SK-N-SH treated with all-trans-retinoic acid at 6 μM for 48 hours (cell line): ENCODE measurements at regions not wholly inside any gene's neighbourhood (a gene's known extent, or its start where the extent isn't known, plus 50 kb on each side); places are given as distances from the start of the nearest gene placed in this dataset.

Experiments
- ATAC-seq: fragments of 200-7000 bp; cut with Tn5 transposase; 3 replicates; pipeline ENCODE4 v1.9.1; 2020; ENCODE audit warnings: mild to moderate bottlenecking, moderate library complexity
- ARNTL ChIP-seq: fragments of 450-650 bp; formaldehyde crosslinking; IDR thresholded peaks from 2 replicates; pipeline ENCODE4 v1.5.0; 2020; ENCODE audit warnings: low read depth, mild to moderate bottlenecking, moderate library complexity, borderline replicate concordance
- BACH2 ChIP-seq: fragments of 250-450 bp; sonication (Bioruptor Pico); IDR thresholded peaks from 2 replicates; pipeline ENCODE4 v1.9.0; 2021; ENCODE audit warnings: mild to moderate bottlenecking, borderline replicate concordance
- CREB5 ChIP-seq: fragments of 250-450 bp; sonication (Bioruptor Pico); IDR thresholded peaks from 2 replicates; pipeline ENCODE4 v1.5.1; 2020; ENCODE audit warnings: low read depth, mild to moderate bottlenecking, moderate library complexity
- CSDC2 ChIP-seq: fragments of 250-450 bp; sonication (Bioruptor Pico); IDR thresholded peaks from 2 replicates; pipeline ENCODE4 v1.5.0; 2020; ENCODE audit warnings: mild to moderate bottlenecking, moderate library complexity
- CSRNP3 ChIP-seq: fragments of 250-450 bp; sonication (Bioruptor Pico); IDR thresholded peaks from 2 replicates; pipeline ENCODE4 v1.5.1; 2021; ENCODE audit warnings: mild to moderate bottlenecking, moderate library complexity
- ESRRG ChIP-seq: fragments of 250-450 bp; sonication (Bioruptor Pico); IDR thresholded peaks from 2 replicates; pipeline ENCODE4 v1.6.1; 2021; ENCODE audit warnings: mild to moderate bottlenecking
- GLIS3 ChIP-seq: fragments of 250-450 bp; sonication (Bioruptor Pico); IDR thresholded peaks from 2 replicates; pipeline ENCODE4 v1.5.0; 2020; ENCODE audit warnings: mild to moderate bottlenecking, moderate library complexity
- ISL1 ChIP-seq: fragments of 250-450 bp; sonication (Bioruptor Pico); IDR thresholded peaks from 2 replicates; pipeline ENCODE4 v2.1.2; 2022; ENCODE audit warnings: mild to moderate bottlenecking, moderate library complexity
- OSR1 ChIP-seq: fragments of 250-450 bp; sonication (Bioruptor Pico); IDR thresholded peaks from 2 replicates; pipeline ENCODE4 v1.8.0; 2022; ENCODE audit warnings: moderate library complexity, mild to moderate bottlenecking, inconsistent platforms
- PATZ1 ChIP-seq: fragments of 250-450 bp; sonication (Bioruptor Pico); IDR thresholded peaks from 2 replicates; pipeline ENCODE4 v1.8.0; 2020; ENCODE audit warnings: mild to moderate bottlenecking, moderate library complexity, borderline replicate concordance
- POU6F1 ChIP-seq: fragments of 250-450 bp; sonication (Bioruptor Pico); IDR thresholded peaks from 2 replicates; pipeline ENCODE4 v1.8.0; 2021; ENCODE audit warnings: low read depth, mild to moderate bottlenecking, moderate library complexity, borderline replicate concordance
- PPARA ChIP-seq: fragments of 250-450 bp; sonication (Bioruptor Pico); IDR thresholded peaks from 2 replicates; pipeline ENCODE4 v1.5.0; 2020; ENCODE audit warnings: mild to moderate bottlenecking, borderline replicate concordance
- SNAI2 ChIP-seq: fragments of 250-450 bp; sonication (Bioruptor Pico); IDR thresholded peaks from 2 replicates; pipeline ENCODE4 v1.5.0; 2020; ENCODE audit warnings: mild to moderate bottlenecking, moderate library complexity
- TCF4 ChIP-seq: fragments of 250-450 bp; sonication (Bioruptor Pico); IDR thresholded peaks from 2 replicates; pipeline ENCODE4 v1.8.0; 2021; ENCODE audit warnings: mild to moderate bottlenecking, moderate library complexity, borderline replicate concordance
- TOX ChIP-seq: fragments of 250-450 bp; sonication (Bioruptor Pico); IDR thresholded peaks from 2 replicates; pipeline ENCODE4 v1.8.0; 2021; ENCODE audit warnings: mild to moderate bottlenecking, moderate library complexity, borderline replicate concordance
- ZC3H10 ChIP-seq: fragments of 250-450 bp; sonication (Bioruptor Pico); IDR thresholded peaks from 2 replicates; pipeline ENCODE4 v1.5.1; 2021; ENCODE audit warnings: mild to moderate bottlenecking, moderate library complexity
- ZFP3 ChIP-seq: fragments of 250-450 bp; sonication (Bioruptor Pico); IDR thresholded peaks from 2 replicates; pipeline ENCODE4 v1.5.0; 2020; ENCODE audit warnings: mild to moderate bottlenecking, moderate library complexity
- ZFP30 ChIP-seq: fragments of 450-650 bp; formaldehyde crosslinking; IDR thresholded peaks from 2 replicates; pipeline ENCODE4 v1.5.0; 2022; ENCODE audit warnings: mild to moderate bottlenecking, moderate library complexity
- ZNF70 ChIP-seq: fragments of 450-650 bp; formaldehyde crosslinking; IDR thresholded peaks from 2 replicates; pipeline ENCODE4 v1.5.0; 2020; ENCODE audit warnings: mild to moderate bottlenecking, moderate library complexity
- ZNF8 ChIP-seq: fragments of 450-650 bp; formaldehyde crosslinking; IDR thresholded peaks from 2 replicates; pipeline ENCODE4 v1.5.0; 2020; ENCODE audit warnings: mild to moderate bottlenecking, moderate library complexity

GRCh38 chr21:25002676-25003075 is 604.6 kb downstream of the MRPL39 start (continued):
- TF ChIP-seq CREB5 (CRISPR knock-in tag) (no peak), ZNF70 (no peak), ZFP30 (no peak), ARNTL (CRISPR knock-in tag) (no peak)

GRCh38 chr21:24995216-24995615 is 612.1 kb downstream of the MRPL39 start:
- no peak for TF ChIP-seq PPARA (CRISPR knock-in tag)
- no peak for TF ChIP-seq CSRNP3 (CRISPR knock-in tag)
- TF ChIP-seq ISL1, result peak; percentile 84

GRCh38 chr21:24994717-24995116 is 612.6 kb downstream of the MRPL39 start:
- ATAC-seq, result no peak
- TF ChIP-seq CSRNP3 (CRISPR knock-in tag) (no peak), CSDC2 (no peak), ZC3H10 (no peak), BACH2 (no peak), TOX (CRISPR knock-in tag) (no peak), POU6F1 (no peak), PPARA (CRISPR knock-in tag) (no peak), ZNF8 (CRISPR knock-in tag) (no peak), ESRRG (CRISPR knock-in tag) (no peak), CREB5 (CRISPR knock-in tag) (no peak), SNAI2 (CRISPR knock-in tag) (no peak), GLIS3 (no peak), OSR1 (CRISPR knock-in tag) (no peak), TCF4 (CRISPR knock-in tag) (no peak), ZFP3 (CRISPR knock-in tag) (no peak)

More at GRCh38 chr21:24995216-24995615, 612.1 kb downstream of the MRPL39 start:
- ATAC-seq, result peak; percentile 49

- TF ChIP-seq PATZ1 (CRISPR knock-in tag) (no peak), GLIS3 (no peak), ZFP3 (CRISPR knock-in tag) (no peak), BACH2 (no peak)
- TF ChIP-seq, all 23 proteins: peak for 0
- ATAC-seq, result no peak
Measured at GRCh38 chr21:24989516-24989915, 617.8 kb downstream of the MRPL39 start.
